GM18519 (cell line): ENCODE measurements at regions not wholly inside any gene's neighbourhood (a gene's known extent, or its start where the extent isn't known, plus 50 kb on each side); places are given as distances from the start of the nearest gene placed in this dataset.
"Not testable (repeated sequence)": the region's sequence is repeated elsewhere in the genome, so short reads cannot be mapped to it uniquely, and the experiment has no call there.

Experiments
- ATAC-seq: cut with Tn5 transposase; IDR thresholded peaks from one replicate; pipeline ENCODE4 v1.9.1; 2021; ENCODE audit warnings: mild to moderate bottlenecking, moderate library complexity; ENCODE audit not compliant: unreplicated experiment, low FRiP score

GRCh38 chr10:4285121-4285520, 500.1 kb upstream of the KLF6 start:
- ATAC-seq, result no peak

DNA sequence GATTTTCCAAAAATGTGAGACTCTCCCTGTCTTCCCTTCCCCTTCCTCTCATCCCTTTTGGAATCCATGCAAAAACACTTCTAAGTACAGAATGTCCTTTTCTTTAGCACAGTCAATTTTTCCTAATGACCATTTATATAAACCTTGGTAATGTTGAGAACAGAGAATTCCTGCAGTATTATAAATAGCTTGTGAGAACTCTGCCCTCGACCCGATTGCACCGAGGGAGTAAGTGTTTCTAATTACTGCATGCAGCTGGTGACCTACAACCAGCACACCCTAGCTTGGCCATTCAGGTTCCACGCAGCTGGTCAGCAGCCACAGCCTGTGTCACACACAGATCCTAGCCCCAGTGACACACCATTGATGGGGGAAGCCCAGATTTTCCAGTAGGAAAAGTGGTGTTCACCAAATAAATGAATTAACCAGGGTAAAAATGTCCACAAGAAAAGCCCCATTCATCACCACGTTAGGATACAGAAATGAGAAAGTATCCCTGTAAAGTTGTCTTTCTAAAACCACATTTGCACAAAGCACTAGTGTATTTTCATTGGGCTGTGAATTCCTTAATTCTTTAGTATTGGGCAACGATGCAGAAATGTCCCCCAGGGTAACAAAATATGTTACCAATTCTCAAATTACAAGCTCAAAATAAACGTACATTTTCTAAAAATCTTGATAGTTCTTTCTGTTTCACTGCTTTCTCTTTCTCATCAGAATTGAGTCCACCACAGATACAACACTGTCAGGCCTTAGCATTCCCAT, 499.0 kb upstream of the KLF6 start:
- no peak for ATAC-seq

DNA sequence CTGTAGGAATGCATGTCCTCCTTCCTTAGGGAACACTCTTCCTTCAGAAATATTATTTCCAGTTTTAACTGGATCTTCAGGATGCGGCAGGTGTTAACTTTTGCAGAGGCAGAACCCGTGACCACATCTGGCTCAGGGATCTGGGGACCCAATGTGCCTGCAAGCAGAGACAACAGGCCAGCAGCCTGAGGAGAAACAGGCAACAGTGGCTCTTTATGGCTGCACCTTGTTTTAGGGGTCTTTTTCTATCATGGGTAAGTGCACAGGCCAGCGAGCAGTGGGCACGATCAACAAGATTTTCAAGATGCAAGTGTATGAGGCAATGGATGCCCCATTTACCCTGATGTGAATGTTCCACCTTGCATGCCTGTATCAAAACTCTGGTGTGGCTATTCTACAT, 497.5 kb upstream of the KLF6 start:
- ATAC-seq, result no peak

DNA sequence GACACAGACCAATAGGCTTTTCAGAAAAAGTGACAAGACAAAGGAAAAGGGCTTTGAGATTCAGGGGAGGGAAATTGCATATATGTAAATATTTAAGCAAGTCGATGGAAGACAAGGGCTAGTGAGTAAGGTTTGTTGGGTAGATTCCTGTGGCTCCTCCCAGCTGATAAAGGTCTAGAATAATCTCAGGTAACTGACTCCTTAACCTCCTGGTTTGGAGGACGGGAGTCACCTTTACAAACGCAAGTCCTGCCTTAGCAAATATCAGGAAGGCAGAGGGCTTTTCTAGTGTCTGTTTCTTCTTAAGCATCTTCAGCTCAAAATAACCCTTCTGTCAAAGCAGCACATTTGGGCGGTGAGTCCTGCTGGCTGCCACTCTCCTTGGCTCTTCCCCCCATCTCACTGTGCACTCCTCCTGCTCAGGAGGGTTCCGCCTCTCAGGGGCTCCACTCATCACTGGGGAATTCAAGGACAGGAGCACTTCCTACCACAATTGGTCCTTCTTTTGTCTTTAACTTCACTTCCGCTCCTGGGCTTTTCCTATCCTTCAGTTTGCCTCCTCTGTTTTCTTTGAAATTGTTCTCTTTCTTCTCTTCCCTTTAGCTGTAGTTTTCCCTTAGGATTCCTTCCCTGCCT, 496.3 kb upstream of the KLF6 start:
- no peak for ATAC-seq

- ATAC-seq, result no peak
Observed at GRCh38 chr10:4280461-4281189, 495.6 kb upstream of the KLF6 start.

GRCh38 chr10:4279655-4280054, 494.6 kb upstream of the KLF6 start:
- ATAC-seq, result no peak

DNA sequence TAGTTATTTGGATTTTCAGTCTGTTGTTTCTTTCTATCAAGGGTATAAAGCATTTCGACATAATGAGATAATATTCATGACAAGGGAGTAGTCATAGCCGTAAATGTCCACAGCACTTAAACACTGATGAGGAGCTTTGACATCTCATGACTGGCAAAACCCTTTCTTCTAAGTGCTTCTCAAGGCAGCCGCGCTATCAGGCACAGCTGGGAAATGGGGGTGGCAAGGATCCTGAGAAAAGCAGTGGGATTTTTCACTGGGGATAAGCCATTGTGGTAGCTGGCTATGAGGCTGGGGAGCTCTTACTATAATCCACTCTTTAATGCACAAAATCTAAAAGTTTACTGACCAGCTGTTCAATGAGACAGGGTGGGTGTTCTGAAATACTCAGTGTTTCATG, 493.2 kb upstream of the KLF6 start:
- no peak for ATAC-seq

GRCh38 chr10:4276151-4276550, 491.1 kb upstream of the KLF6 start:
- ATAC-seq, result no peak

- not testable (repeated sequence) for ATAC-seq
Observed at GRCh38 chr10:4274671-4275070, 489.7 kb upstream of the KLF6 start.

DNA sequence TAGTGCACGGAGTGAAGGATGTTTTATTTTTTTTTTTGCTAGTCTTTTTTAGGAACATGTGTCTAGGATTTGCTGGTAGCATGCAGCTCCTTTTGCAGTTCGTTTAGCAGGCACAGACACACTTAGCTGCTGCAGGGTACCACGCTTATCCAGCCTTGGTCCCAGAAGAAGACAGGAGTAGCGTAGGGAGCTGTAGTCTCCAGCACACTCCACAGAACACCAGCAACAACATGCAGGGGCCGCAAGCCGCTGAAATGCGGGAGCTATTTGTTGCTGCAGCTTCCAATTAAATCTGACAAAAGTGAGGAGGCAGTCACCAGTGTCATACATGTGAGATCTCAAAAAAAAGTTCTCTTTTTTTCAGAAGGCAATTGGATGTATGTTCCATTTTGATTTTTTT, 486.2 kb upstream of the KLF6 start:
- no peak for ATAC-seq

- ATAC-seq, result no peak
Observed at GRCh38 chr10:4270116-4270515, 485.1 kb upstream of the KLF6 start.

DNA sequence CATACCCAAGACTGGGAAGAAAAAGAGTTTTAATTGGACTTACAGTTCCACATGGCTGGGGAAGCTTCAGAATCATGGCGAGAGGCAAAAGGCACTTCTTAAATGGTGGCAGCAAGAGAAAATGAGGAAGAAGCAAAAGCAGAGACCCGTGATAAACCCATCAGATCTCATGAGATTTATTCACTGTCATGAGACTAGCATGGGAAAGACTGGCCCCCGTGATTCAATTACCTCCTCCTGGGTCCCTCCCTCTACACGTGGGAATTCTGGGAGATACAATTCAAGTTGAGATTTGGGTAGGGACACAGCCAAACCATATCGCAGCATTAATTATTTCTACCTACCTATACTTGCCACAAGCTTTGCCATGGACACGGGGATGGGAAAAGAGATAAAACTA, 483.5 kb upstream of the KLF6 start:
- ATAC-seq, result not testable (repeated sequence)

GRCh38 chr10:4267086-4267773, 482.2 kb upstream of the KLF6 start:
- ATAC-seq, result no peak

DNA sequence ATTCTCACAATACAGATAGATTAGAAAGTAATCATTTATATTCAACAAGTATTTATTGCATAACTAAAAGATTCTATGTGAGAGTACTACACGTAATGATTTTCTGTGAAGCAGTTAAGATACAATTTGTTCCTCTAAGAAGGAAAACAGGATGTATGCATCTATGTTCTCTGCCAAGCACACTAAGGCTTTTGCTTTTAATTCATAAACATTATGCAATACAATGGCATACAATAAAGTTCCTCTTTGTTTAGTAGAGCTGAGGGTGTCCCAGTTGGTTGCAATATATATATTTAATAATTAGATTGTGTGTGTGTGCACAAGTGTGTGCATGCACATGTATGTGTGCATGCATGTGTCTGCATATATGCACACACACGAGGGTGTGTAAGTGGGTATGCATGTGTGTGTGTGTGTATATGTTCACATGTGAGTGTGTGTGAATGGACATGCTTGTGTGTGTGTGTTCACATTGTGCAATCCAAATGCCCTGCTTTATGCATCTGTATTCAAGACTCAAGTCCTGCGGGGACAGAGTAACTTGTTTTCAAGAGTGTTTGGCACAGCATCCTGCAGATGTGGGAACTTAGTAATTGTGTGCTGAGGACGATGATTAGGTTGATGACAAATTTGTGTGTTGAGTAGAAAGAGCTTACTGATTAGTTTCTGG, 481.5 kb upstream of the KLF6 start:
- ATAC-seq, result no peak

GRCh38 chr10:4265964-4266363, 481.0 kb upstream of the KLF6 start:
- no peak for ATAC-seq

DNA sequence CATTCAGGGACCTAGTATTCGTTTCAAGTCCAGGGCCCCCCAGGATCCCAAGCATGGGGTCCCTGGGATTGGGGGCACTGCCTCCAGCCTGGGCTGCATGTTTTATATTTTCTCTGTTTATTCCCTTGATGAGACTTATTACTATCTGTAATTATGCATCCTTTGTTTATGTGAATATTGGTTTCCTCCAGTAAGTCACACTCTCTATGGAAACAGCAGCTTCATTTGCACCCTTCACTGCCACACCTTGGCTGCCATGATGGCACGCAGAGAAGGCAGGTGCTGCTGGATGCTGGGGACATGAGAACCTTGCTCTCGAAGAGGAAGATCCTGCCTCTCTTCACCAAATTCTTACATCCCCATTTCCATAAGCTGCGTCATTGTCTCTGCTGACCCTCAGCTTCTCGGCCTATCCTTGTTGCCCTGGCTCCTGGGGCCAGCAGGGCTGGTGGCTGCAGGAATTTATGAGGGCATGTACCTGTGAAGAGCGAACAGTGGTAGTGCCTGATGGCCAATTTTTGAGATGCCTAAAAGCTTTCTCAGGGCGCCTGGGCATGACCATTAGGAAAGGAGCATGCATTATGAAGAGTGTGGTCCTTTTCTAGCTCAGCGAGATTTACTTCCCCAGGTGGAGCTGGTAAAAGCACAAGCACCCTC, 479.3 kb upstream of the KLF6 start:
- ATAC-seq, result no peak

DNA sequence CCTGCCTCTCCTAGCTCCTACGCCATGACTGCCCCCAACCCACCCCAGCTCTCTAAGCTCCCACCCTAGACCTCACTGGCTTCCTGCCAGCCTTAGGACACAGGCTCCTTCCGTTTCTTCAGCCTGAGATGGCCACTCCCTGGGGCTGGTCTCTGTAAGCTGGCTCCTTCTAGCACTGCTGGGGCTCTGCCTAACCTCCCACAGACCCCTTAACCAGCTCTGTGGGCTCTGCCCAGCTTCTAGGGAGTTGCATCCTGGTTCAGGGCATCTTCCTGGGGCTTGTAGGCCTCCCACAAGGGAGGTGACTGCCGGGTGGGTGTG, 478.6 kb upstream of the KLF6 start:
- no peak for ATAC-seq

DNA sequence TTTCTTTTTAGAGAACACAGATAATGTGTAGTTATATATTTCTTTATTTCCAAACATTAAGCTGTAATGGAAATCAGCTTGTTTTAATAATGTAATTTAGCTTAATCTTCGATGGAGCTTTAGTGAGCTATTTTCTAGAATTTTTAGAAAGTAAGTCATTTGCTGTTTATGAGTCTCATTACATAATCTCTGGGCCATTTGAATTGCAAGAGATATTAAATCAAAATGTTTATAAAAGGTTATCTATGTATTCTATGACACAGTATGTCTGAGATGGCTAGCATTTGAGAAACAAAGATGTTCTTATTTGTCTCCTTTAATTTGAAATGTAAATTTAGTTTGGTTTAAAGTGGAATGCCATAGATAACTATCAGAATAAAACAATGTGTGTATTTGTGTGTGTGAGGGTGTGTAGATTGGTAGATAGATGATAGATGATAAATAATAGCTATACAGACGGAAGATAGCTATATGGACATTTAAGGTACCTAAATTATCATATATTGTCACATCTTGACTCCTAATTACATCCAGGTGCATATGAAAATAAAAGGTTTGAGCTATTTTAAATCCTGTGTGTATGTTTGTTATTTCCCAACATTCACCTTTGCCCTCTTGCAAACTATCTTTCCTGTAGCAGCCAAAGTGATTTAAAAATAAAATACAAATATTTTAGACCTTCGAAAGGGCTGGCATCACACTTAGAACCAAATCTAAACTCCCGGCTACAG, 478.0 kb upstream of the KLF6 start:
- no peak for ATAC-seq

DNA sequence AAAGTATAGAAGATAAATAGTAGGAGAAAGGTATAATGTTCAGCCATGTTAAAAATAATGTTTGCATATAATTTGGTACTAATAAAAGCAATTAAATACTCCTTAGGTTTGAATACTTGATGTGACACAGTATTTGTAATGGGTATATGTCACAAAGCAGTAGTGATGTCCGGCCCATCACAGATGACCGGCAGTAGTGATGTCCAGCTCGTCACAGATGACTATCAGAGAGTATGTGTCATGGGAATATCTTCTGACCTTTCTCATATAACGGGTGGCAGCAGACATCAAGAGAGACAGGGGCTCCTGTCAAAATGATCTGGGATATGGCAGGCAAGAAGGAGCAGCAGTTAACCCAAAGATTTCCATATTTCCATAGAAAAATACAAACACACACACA, 477.4 kb upstream of the KLF6 start:
- ATAC-seq, result no peak
